Umbilical cord (tissue), 1 donor: ENCODE measurements at regions not wholly inside any gene's neighbourhood (a gene's known extent, or its start where the extent isn't known, plus 50 kb on each side); places are given as distances from the start of the nearest gene placed in this dataset.

Experiments
- DNase-seq: peaks from one replicate; pipeline ENCODE4 v3.0.0-alpha.2; 2015; ENCODE audit warnings: low spot score

DNA sequence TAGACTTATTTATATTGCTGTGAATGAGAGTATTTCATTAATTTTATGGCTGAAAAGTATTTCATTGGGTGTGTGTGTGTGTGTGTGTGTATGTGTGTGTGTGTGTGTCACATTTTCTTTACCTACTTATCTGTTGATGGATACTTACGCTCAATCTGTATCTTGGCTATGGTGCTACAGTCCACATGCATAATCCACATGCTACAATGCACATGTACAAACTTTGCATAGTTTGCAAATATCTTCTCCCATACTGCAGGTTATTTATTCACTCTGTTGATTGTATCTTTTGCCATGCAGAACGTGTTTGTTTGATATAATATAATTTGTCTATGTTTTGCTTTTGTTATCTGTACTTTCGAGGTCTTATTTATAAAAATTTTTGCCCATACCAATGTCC lies 167.8 kb downstream of the RAB28 start:
- no peak for DNase-seq

DNA sequence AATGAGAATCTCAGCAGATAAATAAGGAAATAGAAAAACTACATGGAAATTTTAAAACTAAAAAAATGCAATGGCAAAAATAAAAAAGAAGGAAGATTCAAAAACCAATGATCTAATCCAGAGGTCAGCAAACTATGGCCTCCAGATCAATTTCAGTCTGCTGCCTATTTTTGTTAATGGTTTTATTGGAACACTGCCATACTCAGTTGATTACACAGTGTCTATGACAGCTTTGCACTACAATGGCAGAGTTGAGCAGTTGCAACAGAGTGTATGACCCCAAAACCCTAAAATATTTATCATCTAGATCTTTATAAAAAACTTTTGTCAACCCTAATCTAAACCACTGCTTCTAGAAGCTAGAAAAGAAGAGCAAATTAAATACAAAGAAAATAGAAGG lies 170.3 kb downstream of the RAB28 start:
- no peak for DNase-seq

DNA sequence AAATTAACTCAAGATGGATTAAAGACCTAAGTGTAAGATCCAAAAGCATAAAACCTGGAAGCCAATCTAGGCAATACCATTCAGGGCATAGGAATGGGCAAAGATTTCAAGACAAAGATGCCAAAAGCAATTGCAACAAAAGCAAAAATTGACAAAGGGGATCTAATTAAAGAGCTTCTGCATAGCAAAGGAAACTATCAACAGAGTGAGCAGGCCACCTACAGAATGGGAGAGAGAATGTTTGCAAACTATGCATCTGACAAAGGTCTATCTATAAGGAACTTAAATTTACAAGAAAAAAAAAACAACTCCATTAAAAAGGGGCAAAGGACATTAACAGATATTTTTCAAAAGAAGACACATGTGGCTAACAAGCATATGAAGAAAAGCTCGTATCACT lies 171.9 kb downstream of the RAB28 start:
- DNase-seq = no peak

DNA sequence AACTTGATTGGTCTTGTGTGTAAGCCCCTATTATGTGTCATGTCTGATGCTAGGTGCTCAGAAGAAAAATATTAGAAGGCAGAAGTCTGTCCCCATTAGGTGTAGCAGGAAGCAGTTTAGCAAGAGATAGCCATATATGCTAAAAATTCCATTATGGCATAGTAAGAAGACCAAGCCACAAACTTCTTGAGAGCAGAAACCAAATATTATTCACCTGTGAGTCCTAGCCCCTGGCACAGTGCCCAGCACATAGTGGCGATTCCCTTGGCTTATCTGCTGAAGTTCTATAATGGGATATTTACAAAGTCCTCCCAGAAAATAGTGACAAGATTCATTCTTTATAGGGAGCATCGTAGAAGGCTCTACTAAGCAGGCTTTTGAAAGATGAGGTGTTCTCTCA lies 174.4 kb downstream of the RAB28 start:
- no peak for DNase-seq

DNA sequence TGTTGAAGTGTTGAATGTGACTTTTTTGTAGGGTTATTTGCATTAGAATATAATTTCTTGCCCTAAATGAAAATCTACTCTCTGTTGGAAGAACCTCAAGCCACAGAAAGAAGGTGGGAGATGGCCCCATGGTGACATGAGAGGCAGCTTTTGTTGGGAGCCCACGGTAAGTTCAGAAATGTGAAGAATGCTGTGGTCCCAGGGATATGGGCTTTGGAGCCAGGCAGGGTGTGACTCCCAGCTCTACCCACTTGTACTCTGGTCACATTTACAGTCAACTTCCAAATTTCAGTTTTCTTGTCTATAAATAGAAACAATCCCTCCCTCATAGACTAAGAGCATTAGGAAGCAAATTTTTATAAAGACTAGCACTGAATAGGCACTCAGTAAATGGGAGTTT lies 177.8 kb downstream of the RAB28 start:
- DNase-seq = no peak

DNA sequence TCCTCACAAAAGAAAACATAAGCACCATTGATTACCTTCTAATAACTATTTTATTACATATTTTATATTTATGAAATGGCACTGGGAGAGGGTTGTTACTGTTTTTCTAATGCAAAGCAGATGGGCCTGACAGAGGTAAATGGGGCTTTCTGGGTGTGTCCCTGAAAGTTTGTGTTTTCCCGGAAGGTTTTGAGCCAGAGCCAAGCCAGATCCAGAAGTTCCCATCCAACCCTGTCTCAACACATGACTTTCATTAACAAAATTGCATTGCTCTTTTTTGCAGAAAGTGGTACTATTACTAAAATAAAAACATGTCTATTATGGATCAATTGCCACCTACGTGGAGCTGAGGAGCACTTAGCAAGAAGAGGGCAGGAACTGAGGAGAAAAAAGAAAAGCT lies 181.3 kb downstream of the RAB28 start:
- no peak for DNase-seq

DNA sequence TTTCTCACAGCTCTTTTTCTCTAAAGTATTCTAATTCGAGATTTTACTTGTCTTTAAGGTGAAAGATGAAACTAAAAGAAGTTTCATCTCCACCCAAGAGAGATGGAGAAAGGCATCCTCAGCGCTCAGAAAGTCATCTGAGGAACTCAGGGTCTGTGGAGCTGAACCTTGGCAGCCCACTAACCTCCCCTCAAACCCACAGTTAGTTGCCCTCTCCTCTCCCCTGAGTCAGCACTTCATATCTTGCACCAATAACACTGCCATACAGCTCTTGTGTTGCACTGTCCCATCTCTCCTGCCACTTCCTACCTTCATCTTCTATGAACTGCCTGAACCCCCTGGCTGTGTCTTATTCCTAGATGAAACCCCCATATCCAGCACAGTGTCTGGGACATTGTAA lies 184.8 kb downstream of the RAB28 start:
- no peak for DNase-seq

DNA sequence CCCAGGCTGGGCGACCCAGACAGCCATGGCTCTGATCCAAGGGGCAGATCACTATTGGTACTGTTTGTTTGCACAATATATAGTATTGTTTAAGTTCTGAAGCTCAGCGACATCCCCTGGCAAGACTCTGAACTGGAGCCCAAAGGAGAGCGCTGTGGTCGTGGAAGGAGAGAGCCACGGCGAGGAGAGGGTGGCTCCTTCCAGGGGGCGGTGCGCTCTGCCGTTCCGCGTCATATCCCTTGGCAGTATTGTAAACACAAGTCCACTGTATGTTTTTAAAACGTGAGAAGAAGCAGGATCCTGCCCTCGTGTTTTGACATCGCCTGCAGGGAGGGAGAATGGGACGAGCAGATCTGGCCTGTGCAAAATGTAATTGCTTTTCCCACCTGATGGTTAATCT lies 185.5 kb downstream of the RAB28 start:
- DNase-seq = no peak

DNA sequence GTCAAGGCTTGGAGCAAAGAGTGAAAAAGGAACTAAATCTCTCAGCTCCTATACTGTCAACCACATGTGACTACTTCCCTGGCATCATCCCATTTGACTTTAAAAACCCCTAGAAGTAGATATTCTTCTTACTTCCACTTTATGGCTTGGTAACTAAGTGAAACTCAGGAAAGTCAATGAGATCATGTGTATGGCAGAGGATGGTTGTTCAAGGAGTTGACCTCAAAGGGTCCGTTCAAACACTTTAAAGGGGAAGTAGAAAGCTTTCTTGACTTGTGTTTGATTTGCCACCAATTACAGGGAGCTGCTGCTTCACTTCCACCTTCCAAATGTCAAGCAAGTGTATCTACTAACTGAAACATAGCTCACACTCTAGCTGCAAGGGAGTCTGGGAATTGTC lies 187.2 kb downstream of the RAB28 start:
- DNase-seq = no peak

DNA sequence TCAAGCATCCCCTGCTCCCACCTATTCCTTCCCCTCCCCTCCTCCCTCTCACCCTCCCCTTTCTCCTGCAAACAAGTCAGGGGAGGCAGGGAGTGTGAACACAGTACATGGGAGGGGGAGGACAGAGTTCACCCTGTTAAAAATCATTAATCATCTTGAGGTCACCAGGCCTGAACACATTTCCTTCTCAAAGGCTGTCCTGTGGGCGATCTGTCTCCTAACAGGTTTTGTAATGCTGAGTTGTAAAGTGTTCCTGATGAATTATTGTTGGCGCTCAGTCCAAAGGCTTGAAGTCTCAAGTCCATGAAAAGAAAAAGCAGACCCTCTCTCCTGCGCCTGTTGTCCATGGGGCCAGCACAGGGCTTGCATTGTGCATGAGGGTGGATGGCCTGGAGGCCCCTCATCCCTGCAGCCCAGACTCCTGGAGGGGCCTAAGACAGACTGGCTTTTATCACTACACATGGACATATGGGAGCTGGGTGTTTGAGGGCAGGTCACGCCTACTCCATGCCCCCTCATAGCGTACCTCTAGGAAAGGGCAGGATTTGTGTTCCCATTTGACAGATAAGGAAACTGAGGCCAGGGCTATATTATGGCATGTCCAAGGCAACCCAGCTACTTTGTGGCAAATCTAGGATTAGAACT lies 189.1 kb downstream of the RAB28 start:
- DNase-seq = no peak

DNA sequence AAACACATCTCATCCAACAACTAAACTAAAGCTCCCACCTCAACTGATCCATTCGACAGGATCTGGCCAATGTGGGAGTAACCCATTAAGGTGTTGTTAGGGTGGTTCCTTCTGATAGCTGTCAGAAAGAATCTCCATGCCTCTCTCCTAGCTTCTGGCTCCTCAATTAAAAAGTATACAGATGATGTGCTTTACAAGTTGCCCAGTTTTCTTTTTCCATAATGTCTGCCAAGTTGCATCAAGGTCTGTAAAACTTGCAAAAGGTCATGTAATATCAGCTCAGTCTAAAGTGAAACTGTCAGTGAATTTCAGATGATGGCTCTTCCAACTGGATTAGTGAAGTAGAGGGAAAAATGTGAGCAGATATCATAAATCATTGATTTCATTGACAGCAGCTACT lies 191.8 kb downstream of the RAB28 start:
- DNase-seq = no peak

DNA sequence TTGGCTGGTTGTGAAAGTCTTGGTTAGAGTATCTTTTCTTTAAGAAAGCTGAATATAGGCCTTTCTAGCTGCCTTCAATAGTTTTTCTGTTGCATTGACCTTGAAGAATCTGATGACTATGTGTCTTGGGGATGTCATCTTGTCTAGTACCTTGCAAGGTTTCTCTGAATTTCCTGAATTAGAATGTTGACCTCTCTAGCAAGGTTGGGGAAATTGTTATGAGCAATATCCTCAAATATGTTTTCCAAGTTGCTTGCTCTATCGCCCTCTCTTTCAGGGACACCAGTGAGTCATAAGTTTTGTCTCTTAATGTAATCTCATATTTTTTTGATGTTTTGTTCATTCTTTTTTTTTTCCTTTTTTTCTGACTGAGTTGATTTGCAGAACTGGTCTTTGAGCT lies 194.7 kb downstream of the RAB28 start:
- DNase-seq = no peak

DNA sequence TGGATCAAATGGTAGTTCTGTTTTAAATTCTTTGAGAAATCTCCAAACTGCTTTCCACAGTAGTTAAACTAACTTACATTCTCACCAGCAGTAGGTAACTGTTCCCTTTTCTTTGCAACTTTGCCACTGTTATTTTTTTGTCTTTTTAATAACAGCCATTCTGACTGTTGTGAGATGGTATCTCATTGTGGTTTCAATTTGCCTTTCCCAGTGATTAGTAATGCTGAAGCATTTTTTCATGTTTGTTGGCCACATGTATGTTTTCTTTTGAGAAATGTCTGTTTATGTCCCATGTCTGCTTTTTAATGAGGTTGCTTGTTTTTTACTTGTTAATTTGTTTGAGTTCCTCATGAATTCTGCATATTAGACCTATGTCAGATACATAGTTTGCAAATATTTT lies 198.8 kb downstream of the RAB28 start:
- DNase-seq = no peak

DNA sequence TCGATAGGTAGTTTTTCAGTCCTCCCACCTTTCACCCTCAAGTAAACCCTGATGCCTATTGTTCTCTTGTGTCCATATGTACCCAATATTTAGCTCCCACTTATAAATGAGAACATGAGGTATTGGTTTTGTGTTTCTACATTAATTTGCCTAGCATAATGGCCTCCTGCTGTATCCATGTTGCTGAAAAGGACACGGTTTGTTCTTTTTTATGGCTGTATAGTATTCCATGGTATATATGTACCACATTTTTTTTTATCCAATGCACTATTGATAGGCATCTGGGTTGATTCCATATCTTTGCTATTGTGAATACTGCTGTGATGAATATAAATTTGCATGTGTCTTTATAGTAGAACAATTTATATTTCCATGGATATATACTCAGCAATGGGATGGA lies 199.2 kb downstream of the RAB28 start:
- DNase-seq = no peak

DNA sequence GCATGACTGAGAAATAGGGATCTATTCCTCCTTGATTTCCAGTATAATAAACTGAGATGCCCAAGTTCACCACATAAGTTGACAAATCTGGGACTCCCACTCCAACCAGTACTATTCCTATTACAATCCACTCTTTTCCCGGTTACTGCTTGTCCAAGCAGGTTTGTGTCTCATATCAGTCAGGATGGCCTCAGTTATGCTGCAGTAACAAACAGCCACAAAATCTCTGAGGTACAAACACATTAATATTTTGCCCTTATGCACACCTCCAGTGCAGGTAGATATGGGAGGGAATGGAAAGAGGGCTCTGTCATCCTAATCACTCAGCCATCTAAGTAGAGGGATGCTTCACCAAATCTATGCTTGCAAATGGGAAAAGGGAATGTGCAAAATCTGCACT lies 207.8 kb downstream of the RAB28 start:
- DNase-seq = no peak

DNA sequence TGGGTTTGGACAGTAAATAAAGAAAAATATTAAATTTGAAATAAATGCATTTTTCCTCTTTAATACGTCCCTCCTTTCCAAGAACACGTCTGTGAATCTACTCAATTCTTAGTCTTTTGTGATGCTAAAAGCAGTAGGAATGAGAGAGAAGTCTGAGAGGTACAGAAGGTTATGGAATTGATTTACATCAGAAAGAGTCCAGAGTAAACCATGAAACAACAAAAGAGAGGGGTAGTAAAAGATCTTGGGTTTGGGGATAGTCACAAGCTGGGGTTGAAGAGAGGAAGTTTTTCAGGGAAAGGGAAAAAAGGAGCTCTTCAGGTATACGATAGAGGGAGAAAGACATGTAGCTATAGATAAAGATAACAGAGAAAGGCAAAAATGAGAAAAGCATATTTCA lies 215.4 kb downstream of the RAB28 start:
- no peak for DNase-seq

DNA sequence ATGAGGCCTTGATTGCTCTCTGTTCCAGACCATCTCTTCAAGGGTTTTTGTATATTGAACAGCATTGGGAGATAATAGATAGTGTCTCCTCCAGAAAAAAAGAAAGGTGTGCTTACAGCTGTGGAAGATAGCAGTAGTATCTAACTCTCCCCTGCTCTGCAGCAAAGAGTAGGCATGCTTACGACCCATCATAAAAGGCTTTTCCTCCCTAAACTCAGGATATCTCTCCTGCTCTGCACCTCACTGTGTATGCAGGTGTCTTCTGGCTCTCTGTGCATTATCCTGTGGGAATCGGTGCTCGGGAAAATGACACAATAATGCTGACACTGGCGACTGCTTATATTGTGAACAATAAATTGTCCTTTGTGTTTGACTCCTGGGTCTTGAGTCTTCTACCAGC lies 216.0 kb downstream of the RAB28 start:
- no peak for DNase-seq

DNA sequence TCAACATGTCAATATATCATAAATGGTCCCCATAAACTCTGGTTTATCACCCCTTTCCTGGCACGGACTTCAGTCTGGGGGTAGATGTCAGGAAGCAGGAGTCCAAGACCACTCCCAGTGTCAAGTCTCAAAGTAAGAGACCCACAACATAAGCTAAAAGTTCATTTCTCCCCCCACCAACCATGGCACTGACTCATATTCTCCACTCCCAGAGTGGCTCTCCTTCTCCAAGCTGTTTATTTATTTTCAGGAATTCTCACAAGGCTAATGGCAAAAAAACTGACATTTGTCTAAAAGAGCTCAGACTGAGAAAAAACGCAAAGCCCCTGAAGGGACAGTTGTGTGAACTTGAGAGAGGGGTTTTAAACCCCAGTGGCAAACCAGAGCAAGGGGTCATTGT lies 217.0 kb downstream of the RAB28 start:
- DNase-seq = no peak

DNA sequence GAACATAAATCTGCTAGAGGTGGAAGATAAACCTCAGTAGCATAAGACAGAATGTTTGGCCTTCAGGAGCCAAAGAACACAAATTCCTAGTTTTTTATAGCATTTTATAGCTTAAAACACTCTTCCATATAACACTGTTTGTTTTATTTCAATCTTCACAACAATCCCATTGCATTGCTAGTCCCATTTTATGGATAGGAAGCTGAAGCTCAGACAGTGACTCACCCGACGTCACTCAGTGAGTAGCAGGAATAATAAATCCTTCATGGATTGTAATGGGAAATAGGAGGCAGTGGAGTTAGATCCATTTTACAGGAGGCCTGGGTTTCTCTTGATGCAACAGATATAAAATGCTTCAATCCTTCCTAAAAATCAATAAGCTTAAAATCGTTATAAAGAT lies 217.5 kb downstream of the RAB28 start:
- DNase-seq = no peak

DNA sequence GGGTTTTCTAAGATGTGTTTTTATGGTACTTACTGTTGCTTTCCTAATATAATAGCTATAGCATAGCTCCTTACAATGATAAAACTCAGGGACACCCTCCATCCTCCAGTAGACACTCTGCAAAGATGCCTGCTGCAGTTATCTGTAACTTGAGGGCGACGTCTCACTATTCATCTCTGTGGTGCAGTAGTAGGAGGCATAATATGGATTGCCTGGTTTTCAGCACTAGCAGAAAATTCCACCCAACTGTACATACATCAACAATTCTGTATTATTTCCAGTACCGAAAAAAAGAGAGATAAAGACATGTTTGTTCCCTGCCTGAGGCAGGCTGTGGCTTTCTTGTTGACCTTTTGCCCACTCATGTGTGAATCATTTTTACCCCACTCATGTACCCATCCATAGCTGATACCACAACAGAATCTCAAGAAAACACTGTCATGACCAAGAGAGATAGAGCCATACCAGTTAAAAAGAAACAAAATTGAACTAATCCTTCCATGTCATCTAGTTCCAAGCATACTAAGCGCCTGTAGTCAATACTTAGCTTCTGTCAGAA lies 220.1 kb downstream of the RAB28 start:
- no peak for DNase-seq

DNA sequence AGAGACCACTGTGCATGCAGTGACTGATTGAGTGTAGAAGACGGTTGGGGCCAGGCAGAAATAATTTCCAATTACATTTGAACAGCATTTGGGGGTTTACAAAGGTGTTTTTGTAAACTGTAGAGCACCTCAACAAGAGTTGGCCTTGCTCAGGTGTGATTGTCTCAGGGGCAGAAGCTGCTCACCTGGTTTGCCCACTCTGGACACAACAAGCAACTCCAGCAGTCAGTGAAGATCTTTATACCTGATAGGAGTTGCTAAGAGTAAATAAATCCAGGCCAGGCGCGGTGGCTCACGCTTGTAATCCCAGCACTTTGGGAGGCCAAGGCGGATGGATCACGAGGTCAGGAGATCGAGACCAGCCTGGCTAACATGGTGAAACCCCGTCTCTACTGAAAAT lies 221.3 kb downstream of the RAB28 start:
- no peak for DNase-seq

DNA sequence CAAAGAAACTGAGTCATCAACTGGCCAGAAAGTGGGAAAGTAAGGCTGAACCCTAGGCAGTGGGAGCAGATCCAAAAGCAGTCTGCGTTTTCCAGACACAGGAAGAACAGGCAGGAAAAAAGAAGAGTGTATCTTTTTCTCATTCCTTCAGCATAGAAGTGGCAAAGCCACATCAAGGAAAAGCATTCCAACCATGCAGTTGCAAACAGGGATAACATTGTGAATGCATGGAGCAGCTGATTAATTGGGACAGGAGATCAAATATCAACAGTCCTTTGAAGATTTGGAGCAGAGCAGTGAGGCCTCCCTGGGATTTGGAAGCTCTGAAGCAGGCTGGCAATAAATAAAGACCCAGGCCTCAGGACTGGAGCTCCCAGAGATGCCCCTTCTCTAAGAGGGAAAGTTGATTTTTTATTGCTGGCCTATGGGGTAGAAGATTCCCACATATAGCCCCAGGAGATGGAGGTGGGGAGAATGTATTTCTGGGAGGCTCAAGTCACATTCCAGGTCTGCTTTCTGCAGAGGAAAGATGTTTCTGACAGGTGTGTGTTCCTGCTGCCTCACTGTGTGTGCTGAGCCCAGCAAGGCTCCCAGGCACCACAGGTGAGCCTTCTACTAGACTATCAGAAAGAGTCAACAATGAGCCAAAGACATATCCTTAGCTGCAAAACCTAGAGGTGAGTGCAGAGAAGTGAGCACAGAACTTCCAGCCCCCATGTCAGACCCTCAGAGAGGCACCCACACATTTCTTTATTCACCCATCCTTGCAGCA lies 222.5 kb downstream of the RAB28 start:
- peak; percentile 18 for DNase-seq

DNA sequence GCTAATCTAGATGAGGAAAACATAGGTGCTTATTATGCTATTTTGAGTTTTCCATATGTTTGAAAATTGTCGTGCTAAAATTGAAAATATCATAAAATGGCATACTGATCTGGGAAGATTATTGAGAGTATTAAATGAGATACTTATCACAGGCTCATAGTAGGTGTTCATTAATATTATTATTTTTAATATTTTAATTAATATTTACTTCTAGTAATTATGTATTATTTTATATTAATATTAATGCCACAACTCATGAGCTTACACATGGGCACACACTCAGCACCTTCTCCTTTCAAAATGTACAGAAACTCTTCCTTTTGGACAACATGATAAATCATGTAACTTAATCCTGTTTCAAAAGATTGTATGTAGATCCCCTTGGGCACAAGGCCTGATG lies 223.6 kb downstream of the RAB28 start:
- no peak for DNase-seq
